Endodermal cell (in vitro differentiated cells): ENCODE measurements at regions not wholly inside any gene's neighbourhood (a gene's known extent, or its start where the extent isn't known, plus 50 kb on each side); places are given as distances from the start of the nearest gene placed in this dataset.

Experiments used
- DNase-seq: peaks from one replicate; pipeline ENCODE4 v3.0.0-alpha.2; 2017
- H3K27ac ChIP-seq: 2 replicates; pipeline ENCODE4 v1.5.1; 2013; ENCODE audit warnings: mild to moderate bottlenecking, low read depth, low read length, moderate library complexity
- H3K27me3 ChIP-seq: 2 replicates; pipeline ENCODE4 v1.6.1; 2013; ENCODE audit warnings: mild to moderate bottlenecking, low read length, moderate library complexity; ENCODE audit not compliant: insufficient read depth, control insufficient read depth, poor library complexity, severe bottlenecking
- H3K36me3 ChIP-seq: 2 replicates; pipeline ENCODE4 v1.7.0; 2013; ENCODE audit warnings: mild to moderate bottlenecking, low read length, moderate library complexity; ENCODE audit not compliant: control insufficient read depth, insufficient read depth
- H3K4me1 ChIP-seq: one replicate; pipeline ENCODE4 v1.7.0; 2013; ENCODE audit warnings: low read length; ENCODE audit not compliant: control insufficient read depth, insufficient read depth
- H3K4me3 ChIP-seq: 2 replicates; pipeline ENCODE4 v1.5.1; 2013; ENCODE audit warnings: mild to moderate bottlenecking, low read length, moderate library complexity
- H3K9ac ChIP-seq: 2 replicates; pipeline ENCODE4 v1.6.1; 2013; ENCODE audit warnings: mild to moderate bottlenecking, low read length, moderate library complexity; ENCODE audit not compliant: poor library complexity, severe bottlenecking; ENCODE audit errors: extremely low read depth
- H3K9me3 ChIP-seq: 2 replicates; pipeline ENCODE4 v1.6.1; 2013; ENCODE audit warnings: mild to moderate bottlenecking, low read length, moderate library complexity; ENCODE audit not compliant: control insufficient read depth
- H3K27ac Mint-ChIP-seq: 2 replicates; pipeline ENCODE4 v1.8.0; 2020; ENCODE audit warnings: mixed read lengths
- H3K27me3 Mint-ChIP-seq: 2 replicates; pipeline ENCODE4 v1.8.0; 2021; ENCODE audit warnings: mild to moderate bottlenecking, mixed read lengths; ENCODE audit not compliant: insufficient read depth
- H3K36me3 Mint-ChIP-seq: 2 replicates; pipeline ENCODE4 v1.8.0; 2020; ENCODE audit warnings: low read depth, mixed read lengths
- H3K4me1 Mint-ChIP-seq: 2 replicates; pipeline ENCODE4 v1.8.0; 2020; ENCODE audit warnings: mixed read lengths
- H3K4me3 Mint-ChIP-seq: 2 replicates; pipeline ENCODE4 v1.8.0; 2020; ENCODE audit warnings: mild to moderate bottlenecking, moderate library complexity, mixed read lengths
- H3K9me3 Mint-ChIP-seq: 2 replicates; pipeline ENCODE4 v1.8.0; 2020; ENCODE audit warnings: mild to moderate bottlenecking, mixed read lengths
- WGBS, 2 experiments: methylation state at CpG; one replicate each; pipeline versions ENCODE4 v1.1.5 to v1.1.7; 2013; ENCODE audit warnings: missing lambda C conversion rate in 2 of 2, mixed read lengths in 1 of 2; ENCODE audit not compliant: insufficient coverage in 1 of 2, insufficient read length in 1 of 2; 5-methylcytosine and 5-hydroxymethylcytosine counted together
- TF ChIP-seq, protein P1 (sequence below): fragments of 200-600 bp; sonication (generic); conservative IDR thresholded peaks from 2 replicates; pipeline ENCODE4 v1.5.0; 2021; ENCODE audit warnings: antibody characterized with exemption, mild to moderate bottlenecking

DNA sequence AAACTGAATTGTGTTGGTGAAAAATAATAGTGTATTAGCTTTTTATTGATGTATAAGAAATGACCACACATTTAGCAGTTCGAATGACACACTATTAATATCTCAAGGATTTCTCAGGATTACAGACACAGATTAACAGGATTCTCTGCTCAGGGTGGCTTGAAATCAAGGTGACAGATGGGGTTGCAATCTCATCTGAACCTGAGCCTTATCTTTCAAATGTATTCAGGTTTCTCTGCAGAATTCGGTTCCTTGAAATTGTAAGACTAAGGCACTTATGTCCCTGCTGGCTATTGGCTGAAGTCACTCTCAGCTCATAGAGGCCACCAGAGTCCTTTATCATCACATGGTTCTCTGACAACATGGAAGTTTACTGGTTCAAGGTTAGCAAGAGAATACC lies 1780.1 kb downstream of the ARAP2 start:
- TF ChIP-seq, protein P1, sequence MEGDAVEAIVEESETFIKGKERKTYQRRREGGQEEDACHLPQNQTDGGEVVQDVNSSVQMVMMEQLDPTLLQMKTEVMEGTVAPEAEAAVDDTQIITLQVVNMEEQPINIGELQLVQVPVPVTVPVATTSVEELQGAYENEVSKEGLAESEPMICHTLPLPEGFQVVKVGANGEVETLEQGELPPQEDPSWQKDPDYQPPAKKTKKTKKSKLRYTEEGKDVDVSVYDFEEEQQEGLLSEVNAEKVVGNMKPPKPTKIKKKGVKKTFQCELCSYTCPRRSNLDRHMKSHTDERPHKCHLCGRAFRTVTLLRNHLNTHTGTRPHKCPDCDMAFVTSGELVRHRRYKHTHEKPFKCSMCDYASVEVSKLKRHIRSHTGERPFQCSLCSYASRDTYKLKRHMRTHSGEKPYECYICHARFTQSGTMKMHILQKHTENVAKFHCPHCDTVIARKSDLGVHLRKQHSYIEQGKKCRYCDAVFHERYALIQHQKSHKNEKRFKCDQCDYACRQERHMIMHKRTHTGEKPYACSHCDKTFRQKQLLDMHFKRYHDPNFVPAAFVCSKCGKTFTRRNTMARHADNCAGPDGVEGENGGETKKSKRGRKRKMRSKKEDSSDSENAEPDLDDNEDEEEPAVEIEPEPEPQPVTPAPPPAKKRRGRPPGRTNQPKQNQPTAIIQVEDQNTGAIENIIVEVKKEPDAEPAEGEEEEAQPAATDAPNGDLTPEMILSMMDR: no peak

DNA sequence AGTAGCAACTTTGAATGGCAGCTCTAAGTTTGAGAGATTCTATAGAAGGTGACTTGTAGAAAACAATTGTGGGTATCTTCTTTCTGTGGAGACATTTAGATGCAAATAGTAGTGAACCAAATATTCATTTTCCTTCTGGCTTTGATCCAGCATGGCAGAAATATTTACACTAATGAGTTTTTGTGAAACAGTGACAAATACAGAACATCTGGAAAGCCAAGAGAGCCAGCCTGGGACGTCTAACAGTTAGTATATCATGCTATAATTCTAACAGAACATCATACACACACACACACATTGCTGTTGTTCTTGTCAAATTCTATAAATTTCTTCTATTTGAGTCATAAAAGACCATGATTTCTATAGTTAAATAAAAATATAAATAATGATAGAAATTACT lies 1777.9 kb downstream of the ARAP2 start:
- Mint-ChIP-seq H3K36me3 (no peaks in the 10 kb centered on the region), H3K27me3 (no peaks in the 10 kb centered on the region), H3K4me1 (peaks cover 7% of the 10 kb centered on the region), H3K4me3 (no peak overlapping the region), H3K9me3 (peaks cover 6% of the 10 kb centered on the region), H3K27ac (no peak overlapping the region)
- Histone ChIP-seq H3K27me3 (no peaks in the 10 kb centered on the region), H3K27ac (no peak overlapping the region), H3K9me3 (peaks cover 11% of the 10 kb centered on the region), H3K4me3 (peak overlapping the region; percentile 41), H3K4me1 (no peaks in the 10 kb centered on the region), H3K9ac (no peak overlapping the region), H3K36me3 (no peaks in the 10 kb centered on the region)
- DNase-seq: no peak
- TF ChIP-seq, protein P1: no peak
- 100% methylated on average over 1 of the region's 1 CpG; no CpG with 5 or more reads in 1 of the 2 experiments for WGBS, 2 experiments

More for the DNA sequence above, 1780.1 kb downstream of the ARAP2 start:
- no peaks in the 10 kb centered on the region for H3K36me3 ChIP-seq
- H3K9ac ChIP-seq: no peak overlapping the region
- no peaks in the 10 kb centered on the region for H3K4me1 ChIP-seq
- Mint-ChIP-seq H3K27me3 (no peaks in the 10 kb centered on the region), H3K4me3 (no peak overlapping the region), H3K27ac (no peak overlapping the region), H3K9me3 (peaks cover 6% of the 10 kb centered on the region), H3K36me3 (no peaks in the 10 kb centered on the region), H3K4me1 (peaks cover 3% of the 10 kb centered on the region)
- no peak overlapping the region for H3K27ac ChIP-seq
- H3K4me3 ChIP-seq: no peak overlapping the region
- no peaks in the 10 kb centered on the region for H3K27me3 ChIP-seq
- H3K9me3 ChIP-seq: peaks cover 11% of the 10 kb centered on the region
- no peak for DNase-seq
- WGBS, 2 experiments: 90% methylated on average over 1 to 2 of the region's 2 CpGs

GRCh38 chr4:34469516-34469915 lies 1774.8 kb downstream of the ARAP2 start:
- Histone ChIP-seq H3K9ac (no peak overlapping the region), H3K4me1 (no peaks in the 10 kb centered on the region), H3K27ac (no peak overlapping the region), H3K36me3 (no peaks in the 10 kb centered on the region), H3K27me3 (no peaks in the 10 kb centered on the region), H3K9me3 (peaks cover 11% of the 10 kb centered on the region), H3K4me3 (no peak overlapping the region)
- no peak overlapping the region for H3K4me3 Mint-ChIP-seq
- DNase-seq: no peak
- TF ChIP-seq, protein P1: no peak
- H3K27ac Mint-ChIP-seq: no peak overlapping the region
- no peaks in the 10 kb centered on the region for H3K27me3 Mint-ChIP-seq
- H3K9me3 Mint-ChIP-seq: peaks cover 6% of the 10 kb centered on the region
- peaks cover 7% of the 10 kb centered on the region for H3K4me1 Mint-ChIP-seq
- H3K36me3 Mint-ChIP-seq: no peaks in the 10 kb centered on the region
- 94% methylated on average over 2 of the region's 2 CpGs; no CpG with 5 or more reads in 1 of the 2 experiments for WGBS, 2 experiments
